ENCODE measurements at regions not wholly inside any gene's neighbourhood (a gene's known extent, or its start where the extent isn't known, plus 50 kb on each side); places are given as distances from the start of the nearest gene placed in this dataset.

DNA sequence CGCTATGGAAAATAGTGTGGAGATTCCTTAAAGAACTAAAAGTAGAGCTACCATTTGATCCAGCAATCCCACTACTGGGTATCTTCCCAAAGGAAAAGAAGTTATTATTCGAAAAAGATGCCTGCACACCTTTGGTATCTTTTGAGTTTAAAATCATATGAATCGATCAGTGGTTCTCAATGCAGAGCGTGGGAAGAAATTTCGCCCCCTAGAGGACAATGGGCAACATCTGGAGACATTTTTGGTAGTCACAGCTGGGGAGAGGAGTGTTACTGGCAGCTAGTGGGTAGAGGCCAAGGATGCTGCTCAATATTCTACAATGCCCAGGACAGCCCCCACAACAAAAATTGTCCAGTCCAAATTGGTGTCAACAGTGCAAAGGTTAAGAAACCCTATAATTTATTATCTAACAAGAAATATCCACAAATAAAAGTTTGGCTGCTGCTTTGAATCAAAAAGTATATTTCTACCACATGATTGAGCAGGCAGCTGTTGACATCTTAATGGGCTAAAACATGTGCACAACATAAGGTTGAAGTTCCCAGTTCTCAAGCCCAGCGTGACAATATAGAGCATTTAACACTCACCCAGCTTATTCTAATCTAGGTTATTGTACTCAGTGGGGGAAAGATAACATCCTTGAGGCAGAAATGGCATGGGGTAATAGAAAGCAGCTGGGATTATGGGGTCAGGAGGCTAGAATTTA is 425.7 kb downstream of the LRATD1 start:
- H4K20me1 ChIP-seq (ENCODE audit: insufficient read depth), result no peaks in the 10 kb centered on the region
- no TSS peak for BruUV-seq (replicated peaks)
- H2AFZ ChIP-seq (ENCODE audit: low read depth, low read length, poor library complexity, severe bottlenecking), result no peak overlapping the region
- ChIA-PET POLR2A (no interaction called here), CTCF (interaction anchor here (1.0 to 1.3 kb wide), 2 partner anchors 37 to 519 kb away, joined by 3 to 4 read pairs; no protein-coding TSS in a partner anchor), RAD21 (ENCODE audit: low non-redundant PET in 1 of 2, low total read pairs in 2 of 2, uncharacterized antibody in 2 of 2, unreplicated experiment in 2 of 2) (no interaction called here)
- intact Hi-C loops (cut with micrococcal nuclease), result no loop called here
- no peak overlapping the region for H3K27ac ChIP-seq (ENCODE audit: low read depth, low read length)
- H3K27me3 ChIP-seq (ENCODE audit: insufficient read depth, low read length), result peaks cover 33% of the 10 kb centered on the region
- no peaks in the 10 kb centered on the region for H3K79me2 ChIP-seq (ENCODE audit: insufficient read depth, low read length)
- no peaks in the 10 kb centered on the region for H3K9me2 ChIP-seq (ENCODE audit: insufficient read depth)
- DNase-seq (ENCODE audit: low read depth, low spot score) (peak; percentile 12), ATAC-seq (peak; percentile 87)
- no peak for TF ChIP-seq SP1 (IDR thresholded peaks at IDR 0.05; ENCODE audit: low read depth)
- 0 out of 2 replicates have a peak, but pooled peaks have one; percentile 24 for TF ChIP-seq RAD21 (IDR thresholded peaks at IDR 0.05; ENCODE audit: low read depth)
- TF ChIP-seq, protein P1, sequence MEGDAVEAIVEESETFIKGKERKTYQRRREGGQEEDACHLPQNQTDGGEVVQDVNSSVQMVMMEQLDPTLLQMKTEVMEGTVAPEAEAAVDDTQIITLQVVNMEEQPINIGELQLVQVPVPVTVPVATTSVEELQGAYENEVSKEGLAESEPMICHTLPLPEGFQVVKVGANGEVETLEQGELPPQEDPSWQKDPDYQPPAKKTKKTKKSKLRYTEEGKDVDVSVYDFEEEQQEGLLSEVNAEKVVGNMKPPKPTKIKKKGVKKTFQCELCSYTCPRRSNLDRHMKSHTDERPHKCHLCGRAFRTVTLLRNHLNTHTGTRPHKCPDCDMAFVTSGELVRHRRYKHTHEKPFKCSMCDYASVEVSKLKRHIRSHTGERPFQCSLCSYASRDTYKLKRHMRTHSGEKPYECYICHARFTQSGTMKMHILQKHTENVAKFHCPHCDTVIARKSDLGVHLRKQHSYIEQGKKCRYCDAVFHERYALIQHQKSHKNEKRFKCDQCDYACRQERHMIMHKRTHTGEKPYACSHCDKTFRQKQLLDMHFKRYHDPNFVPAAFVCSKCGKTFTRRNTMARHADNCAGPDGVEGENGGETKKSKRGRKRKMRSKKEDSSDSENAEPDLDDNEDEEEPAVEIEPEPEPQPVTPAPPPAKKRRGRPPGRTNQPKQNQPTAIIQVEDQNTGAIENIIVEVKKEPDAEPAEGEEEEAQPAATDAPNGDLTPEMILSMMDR (IDR thresholded peaks at IDR 0.05 in 2 of 3, conservative IDR thresholded peaks at IDR 0.05 in 1 of 3; ENCODE audit: borderline replicate concordance in 1 of 3, insufficient read depth in 1 of 3, low read depth in 2 of 3, low read length in 2 of 3), result peak; percentile 33 to 71 (median 65); a peak in 5 of 6 replicates
- H3K9ac ChIP-seq (ENCODE audit: low read length), result no peak overlapping the region
- no peaks in the 10 kb centered on the region for H3K9me3 ChIP-seq (ENCODE audit: control insufficient read depth in 1 of 2, insufficient read depth in 1 of 2, low read depth in 1 of 2, low read length in 2 of 2)
- no peak overlapping the region for H3K4me3 ChIP-seq (replicated peaks in 1 of 2; ENCODE audit: low read depth in 1 of 2, low read length in 2 of 2)
- H3K36me3 ChIP-seq (ENCODE audit: control insufficient read depth in 1 of 2, insufficient read depth in 2 of 2, low read length in 2 of 2), result no peaks in the 10 kb centered on the region
- no peaks in the 10 kb centered on the region for H3K4me1 ChIP-seq (ENCODE audit: control insufficient read depth in 1 of 2, insufficient read depth in 2 of 2, low read length in 2 of 2)
- no peak overlapping the region for H3K4me2 ChIP-seq (ENCODE audit: low read length)

DNA sequence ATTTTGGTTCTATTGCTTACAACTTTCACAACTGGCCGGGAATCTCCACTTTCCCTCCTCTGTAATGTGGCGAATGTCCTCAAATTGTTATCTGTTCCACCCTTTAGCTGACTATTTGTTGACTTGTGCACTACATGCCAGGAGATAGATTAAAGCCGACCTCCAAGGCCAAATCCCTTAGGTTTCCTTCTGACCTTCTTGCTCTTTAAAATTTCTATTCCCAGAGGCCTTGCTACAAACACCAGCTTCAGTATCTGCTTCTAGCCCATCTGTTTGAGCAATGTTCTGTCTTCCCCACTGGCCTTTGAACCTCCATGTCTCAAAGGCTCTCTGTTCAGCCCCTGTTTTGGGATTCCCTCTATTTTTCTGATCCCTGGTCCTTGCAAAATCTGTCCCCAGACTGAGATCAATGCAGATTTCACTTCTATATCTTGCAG is 426.2 kb downstream of the LRATD1 start:
- Histone ChIP-seq H3K9ac (ENCODE audit: low read length) (no peak overlapping the region), H3K9me2 (ENCODE audit: insufficient read depth) (no peaks in the 10 kb centered on the region), H3K4me3 (replicated peaks in 1 of 2; ENCODE audit: low read depth in 1 of 2, low read length in 2 of 2) (no peak overlapping the region), H3K9me3 (ENCODE audit: control insufficient read depth in 1 of 2, insufficient read depth in 1 of 2, low read depth in 1 of 2, low read length in 2 of 2) (no peaks in the 10 kb centered on the region), H3K36me3 (ENCODE audit: control insufficient read depth in 1 of 2, insufficient read depth in 2 of 2, low read length in 2 of 2) (no peaks in the 10 kb centered on the region), H3K27me3 (ENCODE audit: insufficient read depth, low read length) (peaks cover 33% of the 10 kb centered on the region), H3K27ac (ENCODE audit: low read depth, low read length) (no peak overlapping the region), H3K4me2 (ENCODE audit: low read length) (no peak overlapping the region), H4K20me1 (ENCODE audit: insufficient read depth) (no peaks in the 10 kb centered on the region), H3K4me1 (ENCODE audit: control insufficient read depth in 1 of 2, insufficient read depth in 2 of 2, low read length in 2 of 2) (no peaks in the 10 kb centered on the region), H3K79me2 (ENCODE audit: insufficient read depth, low read length) (no peaks in the 10 kb centered on the region), H2AFZ (ENCODE audit: low read depth, low read length, poor library complexity, severe bottlenecking) (no peak overlapping the region)
- ChIA-PET RAD21 (ENCODE audit: low non-redundant PET in 1 of 2, low total read pairs in 2 of 2, uncharacterized antibody in 2 of 2, unreplicated experiment in 2 of 2) (no interaction called here), POLR2A (no interaction called here), CTCF (interaction anchor here (1.0 to 1.3 kb wide), 2 partner anchors 37 to 519 kb away, joined by 3 to 4 read pairs; no protein-coding TSS in a partner anchor)
- no peak for DNase-seq (ENCODE audit: low read depth, low spot score)
- no TSS peak for BruUV-seq (replicated peaks)
- ATAC-seq, result no peak
- intact Hi-C loops (cut with micrococcal nuclease), result no loop called here
- TF ChIP-seq SP1 (IDR thresholded peaks at IDR 0.05; ENCODE audit: low read depth), result no peak
- TF ChIP-seq CEBPB (IDR thresholded peaks at IDR 0.05; ENCODE audit: low read depth), result no peak
- no peak for TF ChIP-seq EZH2phosphoT487 (IDR thresholded peaks at IDR 0.05; ENCODE audit: borderline replicate concordance)
- TF ChIP-seq ZFX (IDR thresholded peaks at IDR 0.05), result no peak
- TF ChIP-seq ZNF274 (IDR thresholded peaks at IDR 0.05; ENCODE audit: low read depth, low read length), result no peak
- no peak for TF ChIP-seq JUND (IDR thresholded peaks at IDR 0.05)
- no peak for TF ChIP-seq EGR1 (IDR thresholded peaks at IDR 0.05; ENCODE audit: low read depth)
- no peak for TF ChIP-seq TCF7L2 (IDR thresholded peaks at IDR 0.05; ENCODE audit: borderline replicate concordance, extremely low read depth, insufficient read depth, insufficient read length)
- no peak for TF ChIP-seq POLR2A (IDR thresholded peaks at IDR 0.05; ENCODE audit: borderline replicate concordance, extremely low read depth, insufficient read depth, insufficient read length)
- TF ChIP-seq, protein P2, sequence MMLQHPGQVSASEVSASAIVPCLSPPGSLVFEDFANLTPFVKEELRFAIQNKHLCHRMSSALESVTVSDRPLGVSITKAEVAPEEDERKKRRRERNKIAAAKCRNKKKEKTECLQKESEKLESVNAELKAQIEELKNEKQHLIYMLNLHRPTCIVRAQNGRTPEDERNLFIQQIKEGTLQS (IDR thresholded peaks at IDR 0.05), result no peak
- no peak for TF ChIP-seq SRF (IDR thresholded peaks at IDR 0.05; ENCODE audit: low read depth)
- no peak for TF ChIP-seq YY1 (IDR thresholded peaks at IDR 0.05; ENCODE audit: extremely low read depth, insufficient replicate concordance, low read depth, low read length)
- no peak for TF ChIP-seq SIN3A (IDR thresholded peaks at IDR 0.05; ENCODE audit: low read depth)
